NCI-H1105 treated with DMSO at 0.1 percent for 48 hours (cell line): ENCODE measurements at regions not wholly inside any gene's neighbourhood (a gene's known extent, or its start where the extent isn't known, plus 50 kb on each side); places are given as distances from the start of the nearest gene placed in this dataset.

Experiments used
- DNase-seq: peaks from one replicate; lab custom pipeline; 2025; lab: John Stamatoyannopoulos, UW

- DNase-seq = no peak
Observed at GRCh38 chr3:135473449-135473848, 492.1 kb upstream of the PPP2R3A start.

GRCh38 chr3:135487261-135487660 is 478.3 kb upstream of the PPP2R3A start:
- no peak for DNase-seq

GRCh38 chr3:135490219-135490915 is 475.2 kb upstream of the PPP2R3A start:
- DNase-seq = peak; percentile 18

- no peak for DNase-seq
Observed at GRCh38 chr3:135491491-135492205, 473.9 kb upstream of the PPP2R3A start.

DNA sequence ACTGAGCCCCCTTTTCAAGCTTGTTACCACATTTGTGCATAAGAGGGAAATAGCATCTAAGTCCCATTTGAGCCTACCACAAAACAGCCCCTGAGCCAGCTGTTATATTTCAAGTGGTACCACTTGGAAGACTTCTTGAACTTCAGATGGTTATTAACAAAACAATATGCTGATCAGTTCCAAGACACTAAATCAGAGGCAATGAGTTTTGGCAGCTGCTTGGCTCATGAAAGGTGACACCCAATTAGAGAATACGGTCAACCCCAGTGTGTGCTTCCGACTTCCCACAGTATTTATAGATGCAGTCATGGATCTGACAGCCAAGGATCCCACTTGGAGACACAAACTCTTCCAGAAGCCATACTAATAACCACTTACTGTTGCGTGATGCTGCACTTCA is 469.6 kb upstream of the PPP2R3A start:
- peak; percentile 95 for DNase-seq

- DNase-seq = no peak
Observed at GRCh38 chr3:135497979-135498378, 467.5 kb upstream of the PPP2R3A start.

GRCh38 chr3:135499426-135499825 is 466.1 kb upstream of the PPP2R3A start:
- no peak for DNase-seq

DNA sequence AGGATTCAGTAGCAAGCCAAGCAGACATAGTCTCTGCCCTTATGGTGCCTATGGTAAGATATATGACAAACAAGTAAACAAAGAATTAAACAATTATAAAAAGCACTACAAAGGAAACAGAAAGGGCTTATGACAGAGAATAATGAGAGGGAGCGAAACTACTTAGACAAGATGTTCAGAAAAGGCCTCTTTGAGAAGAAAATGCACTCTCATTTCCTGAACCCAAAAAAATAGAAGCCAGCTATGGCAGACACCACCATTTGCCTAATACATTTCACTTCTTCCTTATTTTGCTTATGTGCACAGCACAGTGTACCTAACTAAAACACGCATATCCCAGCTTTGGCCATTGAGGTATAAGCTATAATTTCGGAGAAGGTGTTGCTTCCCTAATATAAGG is 465.5 kb upstream of the PPP2R3A start:
- no peak for DNase-seq

DNA sequence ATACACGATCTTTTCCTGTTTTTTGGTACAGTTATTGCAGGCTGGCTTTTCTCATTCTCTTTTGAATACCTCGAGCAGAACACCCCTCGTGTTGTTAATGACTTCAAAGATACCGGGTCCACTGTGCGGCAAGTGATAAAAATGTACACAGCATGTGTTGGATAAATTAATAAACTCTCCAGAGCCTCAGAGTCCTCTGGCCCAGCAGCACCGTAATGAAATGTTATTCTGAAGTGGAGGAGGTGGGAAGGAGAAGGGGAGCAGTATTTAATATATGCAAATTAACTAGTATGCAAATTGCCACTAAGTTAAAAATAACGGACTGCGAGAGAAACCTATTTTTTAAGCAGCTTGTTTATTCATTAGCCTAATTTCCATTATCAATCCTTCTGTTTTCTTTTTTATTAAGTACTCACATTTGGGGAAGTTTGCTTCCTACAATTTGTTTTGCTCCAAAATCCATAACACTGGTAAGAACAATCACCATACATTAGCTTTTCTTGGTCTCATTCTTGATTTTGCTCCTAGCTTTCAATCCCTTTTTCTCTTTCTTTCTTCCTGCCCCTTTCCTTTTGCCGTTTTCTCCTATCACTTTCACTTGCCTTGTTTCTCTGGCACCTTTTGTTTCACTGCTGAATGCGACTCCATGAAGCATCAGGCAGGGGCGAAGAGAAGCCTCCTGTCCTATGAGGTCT is 462.3 kb upstream of the PPP2R3A start:
- DNase-seq = no peak

DNA sequence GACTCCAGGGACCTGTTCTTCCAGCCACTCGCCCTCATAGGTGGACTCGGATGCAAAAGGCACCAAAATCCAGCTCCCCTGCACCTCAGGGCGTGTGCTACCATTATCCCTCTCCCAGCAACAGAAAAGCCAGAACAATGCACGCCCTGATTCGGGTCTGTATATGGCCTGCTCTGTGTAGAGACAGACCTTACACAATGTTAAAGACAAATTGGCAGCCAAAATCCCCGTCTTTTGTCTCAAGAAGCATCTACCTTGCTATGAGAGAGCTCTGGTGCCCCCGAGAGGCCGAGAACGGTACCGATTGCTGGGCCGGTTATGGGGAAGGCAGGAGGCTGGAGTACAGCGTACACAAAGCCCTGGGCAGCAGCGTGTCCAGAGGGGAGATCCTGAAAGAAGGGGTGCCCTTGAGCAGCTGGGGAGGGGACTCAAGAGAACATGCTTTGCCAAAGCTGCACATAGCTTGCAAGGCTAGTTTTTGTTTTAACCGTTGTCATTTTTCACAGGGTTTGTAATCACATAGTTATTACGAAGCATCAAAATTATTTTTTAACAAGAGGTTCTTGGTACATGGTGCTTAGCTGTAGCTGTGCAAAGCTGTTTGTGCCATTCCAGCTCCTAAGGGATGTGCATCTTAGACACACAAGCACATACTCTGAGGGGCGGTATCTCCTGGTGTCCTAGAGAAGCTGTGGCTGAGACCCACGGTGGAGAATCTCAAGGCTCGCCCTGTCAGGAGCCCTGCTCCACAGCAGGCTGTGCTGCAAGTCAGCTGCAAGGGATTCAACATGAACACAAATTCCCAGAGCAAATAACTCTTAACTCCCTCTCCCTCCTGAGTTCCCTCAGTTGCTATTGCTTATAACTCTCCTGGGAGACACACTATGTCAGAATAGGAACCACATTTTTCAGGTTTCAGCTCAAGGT is 461.5 kb upstream of the PPP2R3A start:
- peak; percentile 90 for DNase-seq

DNA sequence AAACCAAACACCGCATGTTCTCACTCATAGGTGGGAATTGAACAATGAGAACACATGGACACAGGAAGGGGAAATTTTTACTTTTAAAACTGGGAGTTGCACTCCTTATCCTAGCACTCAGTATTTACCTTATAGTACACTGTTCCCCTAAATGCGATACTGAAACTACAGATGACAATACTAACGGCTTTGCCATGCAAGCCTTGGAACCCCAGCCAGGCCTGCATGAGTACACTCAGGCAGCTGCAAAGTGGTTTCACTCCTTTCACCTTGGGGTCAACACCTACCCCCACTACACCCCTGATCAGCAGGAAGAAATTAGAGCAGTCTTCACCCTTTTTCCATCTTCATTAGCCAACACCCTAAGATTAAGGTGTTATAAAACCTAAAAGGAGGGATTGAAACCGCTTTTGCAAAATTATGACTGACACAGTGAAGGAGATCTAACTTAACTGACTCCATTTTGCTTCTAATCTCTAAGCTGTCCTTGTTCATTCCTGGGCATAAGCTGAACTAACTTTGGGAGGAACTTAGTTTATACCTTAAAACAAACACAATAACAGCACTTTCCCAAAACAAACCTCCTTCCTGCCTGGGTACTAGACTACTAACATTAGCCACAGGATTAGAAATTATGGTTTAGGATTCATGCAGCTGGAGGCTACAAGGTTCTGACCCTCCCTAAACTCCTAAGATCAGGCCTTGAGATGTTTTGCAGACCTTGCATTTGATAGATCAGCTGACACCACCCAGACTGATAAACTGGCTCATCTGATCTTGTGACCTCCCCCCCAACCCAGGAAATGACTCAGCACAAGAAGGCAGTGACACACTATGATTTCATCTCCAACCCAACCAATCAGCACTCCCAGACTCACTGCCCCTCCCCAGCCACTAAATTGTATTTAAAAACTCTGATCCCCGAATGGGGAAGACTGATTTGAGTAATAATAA is 452.1 kb upstream of the PPP2R3A start:
- DNase-seq = no peak

- DNase-seq = no peak
Observed at GRCh38 chr3:135514060-135514448, 451.5 kb upstream of the PPP2R3A start.

DNA sequence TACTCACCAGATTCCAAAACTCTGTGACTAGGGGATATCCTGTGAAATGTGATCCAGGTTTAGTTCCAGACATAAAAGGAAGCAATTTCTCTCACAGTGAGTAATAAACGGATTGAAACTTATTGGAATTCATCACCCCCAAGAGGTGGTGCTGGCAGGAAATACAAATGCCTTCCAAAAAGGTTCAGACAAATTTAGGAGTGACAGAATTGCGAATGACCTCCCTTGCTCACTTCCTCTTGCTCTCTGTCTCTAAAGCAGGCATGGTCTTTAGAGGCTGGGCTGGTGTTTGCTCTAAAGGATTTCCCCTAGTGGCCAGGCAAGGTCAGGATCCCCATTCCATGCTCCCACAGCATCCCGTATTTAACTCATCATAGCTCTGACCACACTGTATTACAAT is 449.4 kb upstream of the PPP2R3A start:
- DNase-seq = no peak

DNA sequence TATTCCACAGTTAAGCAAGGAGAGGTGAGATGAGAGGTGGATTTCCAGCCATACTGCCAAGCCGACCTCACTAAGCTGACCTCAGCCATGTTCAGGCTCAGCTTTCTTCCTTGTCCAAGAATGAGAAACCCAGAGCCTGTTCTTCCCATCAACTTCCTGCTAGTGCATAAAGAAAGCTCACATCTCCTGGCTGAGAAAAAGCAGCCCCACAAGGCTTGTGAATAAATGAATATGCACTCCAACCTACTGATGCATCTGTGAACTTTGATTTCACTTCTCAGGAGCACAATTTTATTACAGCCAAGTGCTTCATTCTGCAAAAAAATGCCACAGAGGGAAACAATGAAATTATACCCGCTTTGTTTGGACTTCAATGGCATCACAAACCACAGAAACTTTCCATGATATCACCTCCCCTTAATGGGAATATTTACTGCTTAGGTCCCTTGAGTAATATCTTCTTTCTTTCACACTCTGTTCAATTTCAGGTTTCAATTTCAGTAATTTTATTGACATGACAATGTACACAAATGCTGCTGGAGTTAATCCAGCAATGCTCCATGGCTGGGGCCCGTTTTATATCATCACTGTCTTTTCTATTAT is 437.0 kb upstream of the PPP2R3A start:
- peak; percentile 71 for DNase-seq

- DNase-seq = peak; percentile 100
Observed at GRCh38 chr3:135532021-135532420, 433.5 kb upstream of the PPP2R3A start.

DNA sequence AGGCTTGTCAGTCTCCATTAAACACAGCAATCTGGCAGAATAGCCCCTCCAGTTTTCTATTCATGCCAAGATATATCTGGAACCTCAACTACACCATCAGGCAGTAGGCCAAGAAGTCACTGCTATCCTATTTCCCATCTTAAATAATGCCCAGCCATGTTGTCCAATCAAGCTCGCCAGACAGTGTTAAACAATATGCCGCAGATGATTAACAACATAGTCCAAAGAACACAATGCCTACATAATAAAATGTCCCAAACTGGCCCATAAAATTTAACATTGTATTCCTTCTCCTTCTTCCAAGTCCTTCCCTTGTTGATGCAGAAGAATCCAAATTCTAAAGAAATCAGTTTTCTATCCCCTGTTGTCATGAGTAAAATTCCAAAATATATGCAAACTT is 427.4 kb upstream of the PPP2R3A start:
- no peak for DNase-seq

DNA sequence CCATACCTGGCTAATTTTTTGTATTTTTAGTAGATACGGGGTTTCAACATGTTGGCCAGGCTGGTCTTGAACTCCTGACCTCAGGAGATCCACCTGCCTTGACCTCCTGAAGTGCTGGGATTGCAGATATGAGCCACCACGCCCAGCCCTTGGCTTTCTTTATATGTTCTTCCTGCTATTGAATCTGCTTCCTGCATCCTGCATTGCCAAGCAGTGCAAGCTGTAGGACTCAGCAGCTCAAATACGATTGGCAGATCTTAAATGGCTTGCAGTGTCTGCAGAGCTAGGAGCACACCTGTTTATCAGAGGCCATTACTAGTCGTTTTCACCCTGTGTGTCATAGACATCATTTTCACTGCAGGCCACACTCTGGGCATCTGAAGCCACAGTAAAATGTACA is 426.2 kb upstream of the PPP2R3A start:
- no peak for DNase-seq

GRCh38 chr3:135539854-135540253 is 425.7 kb upstream of the PPP2R3A start:
- no peak for DNase-seq

DNA sequence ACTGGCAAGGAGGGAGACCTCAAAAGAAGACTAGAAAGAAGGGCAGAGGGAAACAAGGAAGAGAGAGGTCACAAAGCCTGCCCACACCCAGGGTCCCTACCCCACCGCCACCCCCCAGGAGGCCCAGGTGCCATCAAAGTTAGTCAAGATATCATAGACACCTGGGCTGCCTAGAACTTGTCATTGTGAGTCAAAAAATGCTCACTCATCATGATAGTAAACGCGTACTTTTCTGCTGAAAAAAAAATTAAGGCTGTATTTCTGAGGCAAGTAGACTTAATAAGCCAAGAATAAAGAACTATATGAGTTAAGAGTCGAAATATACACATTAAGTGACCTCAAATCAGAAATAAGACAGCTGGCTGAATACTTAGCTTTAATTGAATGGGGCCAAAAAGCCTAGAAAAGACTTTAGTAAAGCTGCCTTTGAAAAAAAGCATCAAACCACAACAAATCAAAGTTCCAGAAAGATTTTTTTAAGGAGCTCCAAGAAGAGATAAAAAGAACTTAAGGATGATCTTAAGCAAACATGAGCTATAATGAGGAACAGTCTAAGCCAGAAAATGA is 415.5 kb upstream of the PPP2R3A start:
- DNase-seq = no peak

- DNase-seq = no peak
Observed at GRCh38 chr3:135556174-135556573, 409.4 kb upstream of the PPP2R3A start.
